Panc1 (cell line): ENCODE measurements at regions not wholly inside any gene's neighbourhood (a gene's known extent, or its start where the extent isn't known, plus 50 kb on each side); places are given as distances from the start of the nearest gene placed in this dataset.
"Not testable (repeated sequence)": the region's sequence is repeated elsewhere in the genome, so short reads cannot be mapped to it uniquely, and the experiment has no call there.

Experiments
- CTCF ChIP-seq: fragments of 450-650 bp; IDR thresholded peaks from 2 replicates; pipeline ENCODE4 v1.5.1; 2017; ENCODE audit warnings: mild to moderate bottlenecking
- POLR2AphosphoS5 ChIP-seq: IDR thresholded peaks from 2 replicates; pipeline ENCODE4 v1.6.1; 2012; ENCODE audit warnings: mild to moderate bottlenecking, low read depth, low read length, moderate library complexity
- REST ChIP-seq, 2 experiments: IDR thresholded peaks; 2 replicates each; pipeline ENCODE4 v1.6.1; 2011 to 2012; ENCODE audit warnings: low read depth in 2 of 2, control low read depth in 1 of 2, low read length in 1 of 2, mild to moderate bottlenecking in 1 of 2, moderate library complexity in 1 of 2; ENCODE audit not compliant: insufficient read depth in 1 of 2
- SIN3A ChIP-seq: IDR thresholded peaks from 2 replicates; pipeline ENCODE4 v1.6.1; 2012; ENCODE audit warnings: low read depth, mild to moderate bottlenecking, low read length, moderate library complexity, borderline replicate concordance; ENCODE audit not compliant: insufficient read depth
- TCF7L2 ChIP-seq: IDR thresholded peaks from 2 replicates; pipeline ENCODE4 v1.6.1; 2011; ENCODE audit warnings: mild to moderate bottlenecking, low read depth, low read length, inconsistent platforms

- not testable (repeated sequence) for TF ChIP-seq CTCF; POLR2AphosphoS5; SIN3A; REST (IDR thresholded peaks at IDR 0.05; ENCODE audit: insufficient read depth in 1 of 2, low read depth in 2 of 2, low read length in 1 of 2); TCF7L2
Measured at GRCh38 chr17:20692706-20693105, 113.2 kb downstream of the CDRT15L2 start.
